MM.1S (cell line): ENCODE measurements at regions not wholly inside any gene's neighbourhood (a gene's known extent, or its start where the extent isn't known, plus 50 kb on each side); places are given as distances from the start of the nearest gene placed in this dataset.

Source experiments
- DNase-seq: peaks from one replicate; pipeline ENCODE4 v3.0.0-alpha.2; 2015
- H2AFZ ChIP-seq: fragments of 300-600 bp; sonication (generic); 2 replicates; pipeline ENCODE4 v1.6.0; 2016; ENCODE audit warnings: antibody characterized with exemption, low read length
- H3F3A ChIP-seq: fragments of 300-600 bp; sonication (generic); 2 replicates; pipeline ENCODE4 v1.6.1; 2016; ENCODE audit warnings: mild to moderate bottlenecking, antibody characterized with exemption, low read length, moderate library complexity, mixed read lengths; ENCODE audit not compliant: insufficient read depth
- H3K27ac ChIP-seq: fragments of 300-600 bp; sonication (generic); 2 replicates; pipeline ENCODE4 v1.5.1; 2016; ENCODE audit warnings: mild to moderate bottlenecking, low read length
- H3K27me3 ChIP-seq: fragments of 300-600 bp; sonication (generic); replicated peaks from 2 replicates; pipeline ENCODE4 v1.6.0; 2016; ENCODE audit warnings: low read length; ENCODE audit not compliant: insufficient read depth
- H3K36me3 ChIP-seq: fragments of 300-600 bp; sonication (generic); replicated peaks from 2 replicates; pipeline ENCODE4 v1.6.1; 2016; ENCODE audit warnings: mild to moderate bottlenecking, low read length, mixed read lengths; ENCODE audit not compliant: insufficient read depth
- H3K4me1 ChIP-seq: fragments of 300-600 bp; sonication (generic); 2 replicates; pipeline ENCODE4 v1.6.1; 2016; ENCODE audit warnings: low read length, mixed read lengths
- H3K4me2 ChIP-seq: fragments of 300-600 bp; sonication (generic); 2 replicates; pipeline ENCODE4 v1.6.0; 2016; ENCODE audit warnings: low read depth, low read length
- H3K4me3 ChIP-seq: fragments of 300-600 bp; sonication (generic); 2 replicates; pipeline ENCODE4 v1.5.1; 2016; ENCODE audit warnings: low read length, mixed read lengths
- H3K79me2 ChIP-seq: fragments of 300-600 bp; sonication (generic); 2 replicates; pipeline ENCODE4 v1.6.1; 2016; ENCODE audit warnings: mixed run types, low read length, mixed read lengths
- H3K9ac ChIP-seq: fragments of 300-600 bp; sonication (generic); 2 replicates; pipeline ENCODE4 v1.6.1; 2016; ENCODE audit warnings: low read length, mixed read lengths
- H3K9me2 ChIP-seq: fragments of 300-600 bp; sonication (generic); replicated peaks from 2 replicates; pipeline ENCODE4 v1.6.1; 2016; ENCODE audit warnings: mild to moderate bottlenecking, low read length, mixed read lengths; ENCODE audit not compliant: insufficient read depth
- H3K9me3 ChIP-seq: fragments of 300-600 bp; sonication (generic); replicated peaks from 2 replicates; pipeline ENCODE4 v1.6.1; 2016; ENCODE audit warnings: mild to moderate bottlenecking, low read length, mixed read lengths; ENCODE audit not compliant: insufficient read depth
- H4K20me1 ChIP-seq: fragments of 300-600 bp; sonication (generic); 2 replicates; pipeline ENCODE4 v1.6.1; 2016; ENCODE audit warnings: mild to moderate bottlenecking, low read length, moderate library complexity, mixed read lengths; ENCODE audit not compliant: insufficient read depth
- EZH2 ChIP-seq: fragments of 300-600 bp; sonication (generic); optimal IDR thresholded peaks from 2 replicates; pipeline ENCODE3; 2017; ENCODE audit warnings: low read depth, mild to moderate bottlenecking, antibody characterized with exemption, low read length, mixed read lengths
- EZH2phosphoT487 ChIP-seq: fragments of 300-600 bp; sonication (generic); IDR thresholded peaks from 2 replicates; pipeline ENCODE4 v1.6.1; 2018; ENCODE audit warnings: antibody characterized with exemption, low read length
- TF ChIP-seq, protein P1 (sequence below): fragments of 300-600 bp; sonication (generic); IDR thresholded peaks from 2 replicates; pipeline ENCODE4 v1.5.1; 2016; ENCODE audit warnings: antibody characterized with exemption, low read length, mixed read lengths

DNA sequence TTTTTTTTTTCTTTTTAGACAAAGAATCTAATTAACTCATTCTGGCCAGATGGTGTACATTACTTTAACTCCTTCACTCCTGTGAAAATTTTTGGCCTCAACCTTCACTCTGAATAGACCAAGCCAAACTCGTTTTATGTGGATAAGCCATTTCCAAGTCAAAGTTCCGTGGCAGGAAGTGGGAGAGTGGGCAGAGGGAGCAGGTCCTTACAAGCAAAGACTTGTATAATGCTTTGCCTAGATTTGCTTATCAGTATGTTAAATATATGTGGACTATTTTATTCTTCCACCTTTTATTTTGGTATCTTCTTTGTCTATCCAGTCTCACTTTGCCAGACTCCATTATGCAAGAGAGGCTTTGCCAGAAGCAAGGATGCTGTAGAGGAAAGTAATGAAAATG lies 178.1 kb upstream of the TNP1 start:
- Histone ChIP-seq H3K4me3 (no peak overlapping the region), H3K9me3 (no peaks in the 10 kb centered on the region), H3K27ac (no peak overlapping the region), H3K9ac (no peak overlapping the region), H2AFZ (no peak overlapping the region), H3F3A (no peaks in the 10 kb centered on the region), H3K36me3 (no peaks in the 10 kb centered on the region), H3K4me1 (no peaks in the 10 kb centered on the region), H3K9me2 (no peaks in the 10 kb centered on the region), H3K27me3 (no peaks in the 10 kb centered on the region), H3K79me2 (no peaks in the 10 kb centered on the region), H3K4me2 (no peak overlapping the region), H4K20me1 (no peaks in the 10 kb centered on the region)
- no peak for TF ChIP-seq EZH2
- TF ChIP-seq, protein P1, sequence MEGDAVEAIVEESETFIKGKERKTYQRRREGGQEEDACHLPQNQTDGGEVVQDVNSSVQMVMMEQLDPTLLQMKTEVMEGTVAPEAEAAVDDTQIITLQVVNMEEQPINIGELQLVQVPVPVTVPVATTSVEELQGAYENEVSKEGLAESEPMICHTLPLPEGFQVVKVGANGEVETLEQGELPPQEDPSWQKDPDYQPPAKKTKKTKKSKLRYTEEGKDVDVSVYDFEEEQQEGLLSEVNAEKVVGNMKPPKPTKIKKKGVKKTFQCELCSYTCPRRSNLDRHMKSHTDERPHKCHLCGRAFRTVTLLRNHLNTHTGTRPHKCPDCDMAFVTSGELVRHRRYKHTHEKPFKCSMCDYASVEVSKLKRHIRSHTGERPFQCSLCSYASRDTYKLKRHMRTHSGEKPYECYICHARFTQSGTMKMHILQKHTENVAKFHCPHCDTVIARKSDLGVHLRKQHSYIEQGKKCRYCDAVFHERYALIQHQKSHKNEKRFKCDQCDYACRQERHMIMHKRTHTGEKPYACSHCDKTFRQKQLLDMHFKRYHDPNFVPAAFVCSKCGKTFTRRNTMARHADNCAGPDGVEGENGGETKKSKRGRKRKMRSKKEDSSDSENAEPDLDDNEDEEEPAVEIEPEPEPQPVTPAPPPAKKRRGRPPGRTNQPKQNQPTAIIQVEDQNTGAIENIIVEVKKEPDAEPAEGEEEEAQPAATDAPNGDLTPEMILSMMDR: no peak
- DNase-seq: no peak

DNA sequence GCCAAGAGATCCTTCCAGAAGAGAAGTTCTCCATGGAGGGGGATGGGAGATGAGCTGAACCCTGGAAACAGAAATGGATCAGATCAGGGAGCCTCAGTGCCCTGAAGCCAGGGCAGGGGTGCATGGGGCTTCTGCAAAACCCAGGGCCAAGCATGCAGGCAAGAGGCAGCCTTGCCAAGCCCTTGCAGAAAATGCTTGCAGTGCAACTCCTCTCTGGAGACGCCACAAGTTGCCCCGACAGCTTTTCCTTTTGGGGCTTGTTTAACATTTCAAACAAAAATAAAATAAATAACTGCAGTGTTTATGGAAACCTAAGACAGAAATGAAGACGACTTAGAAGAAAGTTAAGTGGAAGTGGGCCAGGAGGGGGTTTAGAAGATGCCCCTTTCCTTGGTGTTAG lies 177.5 kb upstream of the TNP1 start:
- Histone ChIP-seq H3K9ac (no peak overlapping the region), H3K27ac (no peak overlapping the region), H3K27me3 (no peaks in the 10 kb centered on the region), H2AFZ (no peak overlapping the region), H3K79me2 (no peaks in the 10 kb centered on the region), H3K4me2 (no peak overlapping the region), H3F3A (no peaks in the 10 kb centered on the region), H4K20me1 (no peaks in the 10 kb centered on the region), H3K9me3 (no peaks in the 10 kb centered on the region), H3K4me3 (no peak overlapping the region), H3K4me1 (no peaks in the 10 kb centered on the region), H3K9me2 (no peaks in the 10 kb centered on the region), H3K36me3 (no peaks in the 10 kb centered on the region)
- no peak for DNase-seq
- TF ChIP-seq EZH2 (no peak), EZH2phosphoT487 (no peak)
- TF ChIP-seq, protein P1: no peak

DNA sequence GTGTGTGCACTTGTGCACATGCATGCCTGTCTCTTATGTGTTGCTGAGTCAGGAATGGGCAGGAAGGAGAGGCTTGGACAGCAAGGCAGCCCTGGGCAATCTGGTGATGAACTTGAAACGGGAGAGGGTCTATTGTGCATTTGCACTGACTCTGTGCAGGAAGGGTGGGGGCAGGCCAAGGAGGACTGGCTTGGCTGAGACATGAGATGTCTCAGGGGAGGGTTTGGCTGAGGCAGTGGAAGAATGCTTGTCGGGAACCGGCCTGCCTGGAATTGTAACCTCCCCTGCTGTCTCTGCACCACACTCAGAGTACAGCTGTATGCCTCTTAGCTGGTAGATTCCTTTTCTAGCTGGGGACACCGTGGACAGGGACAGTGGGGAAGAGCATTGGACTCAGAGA lies 176.1 kb upstream of the TNP1 start:
- no peaks in the 10 kb centered on the region for H3K79me2 ChIP-seq
- H3K4me2 ChIP-seq: no peak overlapping the region
- H3K9me3 ChIP-seq: no peaks in the 10 kb centered on the region
- no peak overlapping the region for H3K9ac ChIP-seq
- H3K4me3 ChIP-seq: no peak overlapping the region
- TF ChIP-seq, protein P1: no peak
- TF ChIP-seq EZH2phosphoT487 (no peak), EZH2 (no peak)
- H2AFZ ChIP-seq: no peak overlapping the region
- H3K9me2 ChIP-seq: no peaks in the 10 kb centered on the region
- H3K4me1 ChIP-seq: no peaks in the 10 kb centered on the region
- H3K36me3 ChIP-seq: no peaks in the 10 kb centered on the region
- H3K27ac ChIP-seq: no peak overlapping the region
- no peaks in the 10 kb centered on the region for H3K27me3 ChIP-seq
- no peak for DNase-seq
- no peaks in the 10 kb centered on the region for H3F3A ChIP-seq
- H4K20me1 ChIP-seq: no peaks in the 10 kb centered on the region

DNA sequence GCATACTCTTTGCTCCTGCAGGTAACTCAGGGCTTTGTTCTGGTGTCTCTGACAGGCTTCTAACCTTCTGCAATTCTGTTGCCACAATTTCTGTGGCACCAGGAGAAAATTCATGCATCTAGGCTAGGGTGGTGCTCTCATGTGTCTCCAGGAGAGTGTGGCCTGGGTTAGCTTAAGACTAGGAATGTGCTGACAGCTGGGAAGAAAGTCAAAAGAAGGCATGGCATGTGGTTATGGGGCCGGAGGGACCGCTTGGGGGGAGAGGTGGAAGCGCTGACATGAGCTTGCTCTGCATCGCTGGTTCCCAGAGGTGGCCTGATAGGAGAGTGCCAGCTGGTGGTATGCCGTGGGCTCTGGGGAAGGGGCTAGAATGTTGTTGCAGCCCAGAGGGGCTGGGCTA lies 173.3 kb upstream of the TNP1 start:
- no peak overlapping the region for H3K4me2 ChIP-seq
- no peak overlapping the region for H3K4me3 ChIP-seq
- H3K27me3 ChIP-seq: no peaks in the 10 kb centered on the region

More for the DNA sequence above, 173.3 kb upstream of the TNP1 start:
- no peak for DNase-seq
- Histone ChIP-seq H3K9ac (no peak overlapping the region), H3K9me2 (no peaks in the 10 kb centered on the region), H2AFZ (no peak overlapping the region), H4K20me1 (no peaks in the 10 kb centered on the region), H3K27ac (no peak overlapping the region), H3K79me2 (no peaks in the 10 kb centered on the region), H3F3A (no peaks in the 10 kb centered on the region), H3K9me3 (no peaks in the 10 kb centered on the region), H3K36me3 (no peaks in the 10 kb centered on the region), H3K4me1 (no peaks in the 10 kb centered on the region)
- TF ChIP-seq EZH2phosphoT487: no peak
- TF ChIP-seq, protein P1: no peak
- no peak for TF ChIP-seq EZH2
